GM21717 (cell line): ENCODE measurements at regions not wholly inside any gene's neighbourhood (a gene's known extent, or its start where the extent isn't known, plus 50 kb on each side); places are given as distances from the start of the nearest gene placed in this dataset.
"Not testable (repeated sequence)": the region's sequence is repeated elsewhere in the genome, so short reads cannot be mapped to it uniquely, and the experiment has no call there.

Experiments used
- ATAC-seq: cut with Tn5 transposase; IDR thresholded peaks from one replicate; pipeline ENCODE4 v1.9.1; 2021; ENCODE audit warnings: mild to moderate bottlenecking, moderate library complexity; ENCODE audit not compliant: unreplicated experiment

GRCh38 chr2:199572571-199572970 is 114.8 kb upstream of the SATB2 start:
- ATAC-seq, result no peak

GRCh38 chr2:199570934-199571333 is 113.2 kb upstream of the SATB2 start:
- ATAC-seq, result no peak

GRCh38 chr2:199569336-199569735 is 111.6 kb upstream of the SATB2 start:
- ATAC-seq, result no peak

- no peak for ATAC-seq
Measured at GRCh38 chr2:199558156-199558555, 100.4 kb upstream of the SATB2 start.

- no peak for ATAC-seq
Measured at GRCh38 chr2:199556527-199557285, 99.0 kb upstream of the SATB2 start.

GRCh38 chr2:199554026-199554425 is 96.3 kb upstream of the SATB2 start:
- ATAC-seq, result no peak

- ATAC-seq, result no peak
Measured at GRCh38 chr2:199552141-199552540, 94.4 kb upstream of the SATB2 start.

- no peak for ATAC-seq
Measured at GRCh38 chr2:199543606-199544172, 86.0 kb upstream of the SATB2 start.

GRCh38 chr2:199535445-199536177 is 77.9 kb upstream of the SATB2 start:
- ATAC-seq, result no peak

GRCh38 chr2:199533873-199534272 is 76.1 kb upstream of the SATB2 start:
- not testable (repeated sequence) for ATAC-seq

- ATAC-seq, result no peak
Measured at GRCh38 chr2:199527071-199527470, 69.3 kb upstream of the SATB2 start.

GRCh38 chr2:199524689-199525574 is 67.2 kb upstream of the SATB2 start:
- ATAC-seq, result no peak

- ATAC-seq, result peak; percentile 94
Measured at GRCh38 chr2:199509403-199509802, 51.7 kb upstream of the SATB2 start.
